A549 (cell line): ENCODE measurements at regions not wholly inside any gene's neighbourhood (a gene's known extent, or its start where the extent isn't known, plus 50 kb on each side); places are given as distances from the start of the nearest gene placed in this dataset.

Experiments
- POLR2A ChIP-seq: IDR thresholded peaks from 2 replicates; pipeline ENCODE4 v1.6.1; 2012; ENCODE audit warnings: mild to moderate bottlenecking, low read length
- RCOR1 ChIP-seq: fragments of 150-350 bp; IDR thresholded peaks from 2 replicates; pipeline ENCODE4 v1.6.1; 2014; ENCODE audit warnings: antibody characterized with exemption, low read length, low read depth

GRCh38 chr5:124136609-124137008, 609.8 kb downstream of the ZNF608 start:
- TF ChIP-seq POLR2A (no peak), RCOR1 (no peak)
